Activated CD4-positive, alpha-beta T cell treated with anti-CD3 and anti-CD28 coated beads, Interleukin-2, amount 10 ng/mL, durations not matched to agents 7 days and 5 days (primary cell): ENCODE measurements at regions not wholly inside any gene's neighbourhood (a gene's known extent, or its start where the extent isn't known, plus 50 kb on each side); places are given as distances from the start of the nearest gene placed in this dataset.
"Not testable (repeated sequence)": the region's sequence is repeated elsewhere in the genome, so short reads cannot be mapped to it uniquely, and the experiment has no call there.

Source experiments
- CTCF ChIA-PET: fragments of 350-600 bp; sonication (Branson Sonifier 250); formaldehyde crosslinking; loops from one replicate; lab custom pipeline; 2021; ENCODE audit warnings: antibody characterized with exemption; lab: Charles Lee
- POLR2A ChIA-PET: fragments of 350-600 bp; sonication (Branson Sonifier 250); formaldehyde crosslinking; loops from one replicate; lab custom pipeline; 2021; ENCODE audit warnings: antibody characterized with exemption; lab: Charles Lee
- DNase-seq: peaks from one replicate; pipeline ENCODE4 v3.0.0-alpha.2; 2020
- H3K27ac Mint-ChIP-seq: one replicate; pipeline ENCODE4 v1.8.0; 2021; ENCODE audit warnings: mild to moderate bottlenecking, moderate library complexity, mixed read lengths
- H3K27me3 Mint-ChIP-seq: one replicate; pipeline ENCODE4 v1.8.0; 2021; ENCODE audit warnings: mixed read lengths
- H3K36me3 Mint-ChIP-seq: one replicate; pipeline ENCODE4 v1.8.0; 2021; ENCODE audit warnings: low read depth, mixed read lengths
- H3K4me1 Mint-ChIP-seq: one replicate; pipeline ENCODE4 v1.8.0; 2021; ENCODE audit warnings: mixed read lengths
- H3K4me3 Mint-ChIP-seq: one replicate; pipeline ENCODE4 v1.8.0; 2021; ENCODE audit warnings: mild to moderate bottlenecking, moderate library complexity, mixed read lengths
- H3K9me3 Mint-ChIP-seq: one replicate; pipeline ENCODE4 v1.8.0; 2021; ENCODE audit warnings: mixed read lengths

GRCh38 chr2:192725991-192726390 lies 531.3 kb upstream of the TMEFF2 start:
- POLR2A ChIA-PET = no interaction called here
- no peaks in the 10 kb centered on the region for H3K9me3 Mint-ChIP-seq
- no peak overlapping the region for H3K4me3 Mint-ChIP-seq
- no peaks in the 10 kb centered on the region for H3K36me3 Mint-ChIP-seq
- H3K27ac Mint-ChIP-seq = no peak overlapping the region
- DNase-seq = no peak
- no peaks in the 10 kb centered on the region for H3K4me1 Mint-ChIP-seq
- H3K27me3 Mint-ChIP-seq = no peaks in the 10 kb centered on the region
- CTCF ChIA-PET = no interaction called here

GRCh38 chr2:192719629-192720028 lies 524.9 kb upstream of the TMEFF2 start:
- ChIA-PET CTCF (no interaction called here), POLR2A (no interaction called here)
- no peaks in the 10 kb centered on the region for H3K27me3 Mint-ChIP-seq
- no peak overlapping the region for H3K4me3 Mint-ChIP-seq
- no peak for DNase-seq
- no peaks in the 10 kb centered on the region for H3K9me3 Mint-ChIP-seq
- no peaks in the 10 kb centered on the region for H3K4me1 Mint-ChIP-seq
- H3K27ac Mint-ChIP-seq = no peak overlapping the region
- no peaks in the 10 kb centered on the region for H3K36me3 Mint-ChIP-seq

- no peak overlapping the region for H3K4me3 Mint-ChIP-seq
- CTCF ChIA-PET = no interaction called here
These were observed 523.6 kb upstream of the TMEFF2 start for GRCh38 chr2:192718340-192718739.

GRCh38 chr2:192700934-192701333 lies 506.2 kb upstream of the TMEFF2 start:
- ChIA-PET POLR2A (no interaction called here), CTCF (no interaction called here)

More at GRCh38 chr2:192718340-192718739, 523.6 kb upstream of the TMEFF2 start:
- Mint-ChIP-seq H3K4me1 (no peaks in the 10 kb centered on the region), H3K9me3 (no peaks in the 10 kb centered on the region), H3K27me3 (no peaks in the 10 kb centered on the region), H3K27ac (no peak overlapping the region), H3K36me3 (no peaks in the 10 kb centered on the region)
- no peak for DNase-seq
- POLR2A ChIA-PET = no interaction called here

GRCh38 chr2:192697880-192698279 lies 503.1 kb upstream of the TMEFF2 start:
- H3K4me1 Mint-ChIP-seq = no peaks in the 10 kb centered on the region
- H3K27ac Mint-ChIP-seq = no peak overlapping the region
- CTCF ChIA-PET = no interaction called here
- H3K4me3 Mint-ChIP-seq = no peak overlapping the region
- H3K27me3 Mint-ChIP-seq = no peaks in the 10 kb centered on the region
- H3K9me3 Mint-ChIP-seq = no peaks in the 10 kb centered on the region
- no peak for DNase-seq
- POLR2A ChIA-PET = no interaction called here
- H3K36me3 Mint-ChIP-seq = no peaks in the 10 kb centered on the region

More at GRCh38 chr2:192700934-192701333, 506.2 kb upstream of the TMEFF2 start:
- no peak overlapping the region for H3K27ac Mint-ChIP-seq
- no peaks in the 10 kb centered on the region for H3K9me3 Mint-ChIP-seq
- H3K27me3 Mint-ChIP-seq = no peaks in the 10 kb centered on the region
- no peak overlapping the region for H3K4me3 Mint-ChIP-seq
- no peaks in the 10 kb centered on the region for H3K4me1 Mint-ChIP-seq
- no peak for DNase-seq
- H3K36me3 Mint-ChIP-seq = no peaks in the 10 kb centered on the region

GRCh38 chr2:192696857-192697256 lies 502.1 kb upstream of the TMEFF2 start:
- H3K27ac Mint-ChIP-seq = no peak overlapping the region
- H3K27me3 Mint-ChIP-seq = no peaks in the 10 kb centered on the region
- H3K9me3 Mint-ChIP-seq = no peaks in the 10 kb centered on the region
- POLR2A ChIA-PET = no interaction called here
- no peak overlapping the region for H3K4me3 Mint-ChIP-seq
- DNase-seq = no peak
- no peaks in the 10 kb centered on the region for H3K4me1 Mint-ChIP-seq
- no peaks in the 10 kb centered on the region for H3K36me3 Mint-ChIP-seq
- CTCF ChIA-PET = no interaction called here

GRCh38 chr2:192687015-192687414 lies 492.3 kb upstream of the TMEFF2 start:
- ChIA-PET CTCF (no interaction called here), POLR2A (no interaction called here)
- no peaks in the 10 kb centered on the region for H3K4me1 Mint-ChIP-seq
- H3K4me3 Mint-ChIP-seq = no peak overlapping the region
- H3K27me3 Mint-ChIP-seq = no peaks in the 10 kb centered on the region
- no peaks in the 10 kb centered on the region for H3K36me3 Mint-ChIP-seq
- no peak for DNase-seq
- H3K9me3 Mint-ChIP-seq = no peaks in the 10 kb centered on the region
- H3K27ac Mint-ChIP-seq = no peak overlapping the region

GRCh38 chr2:192682511-192682910 lies 487.8 kb upstream of the TMEFF2 start:
- CTCF ChIA-PET, H3K27ac Mint-ChIP-seq, H3K27me3 Mint-ChIP-seq, DNase-seq, POLR2A ChIA-PET, H3K4me3 Mint-ChIP-seq, H3K9me3 Mint-ChIP-seq, H3K4me1 Mint-ChIP-seq, H3K36me3 Mint-ChIP-seq: not testable (repeated sequence)

- POLR2A ChIA-PET = no interaction called here
- CTCF ChIA-PET = no interaction called here
- no peaks in the 10 kb centered on the region for H3K36me3 Mint-ChIP-seq
- H3K27me3 Mint-ChIP-seq = no peaks in the 10 kb centered on the region
- DNase-seq = no peak
- H3K27ac Mint-ChIP-seq = no peak overlapping the region
- H3K9me3 Mint-ChIP-seq = no peaks in the 10 kb centered on the region
- H3K4me3 Mint-ChIP-seq = no peak overlapping the region
- H3K4me1 Mint-ChIP-seq = no peaks in the 10 kb centered on the region
These were observed 480.9 kb upstream of the TMEFF2 start for GRCh38 chr2:192675681-192676080.

- Mint-ChIP-seq H3K9me3 (no peaks in the 10 kb centered on the region), H3K27ac (no peak overlapping the region), H3K27me3 (no peaks in the 10 kb centered on the region), H3K4me1 (no peaks in the 10 kb centered on the region), H3K36me3 (no peaks in the 10 kb centered on the region), H3K4me3 (no peak overlapping the region)
- DNase-seq = no peak
- ChIA-PET POLR2A (no interaction called here), CTCF (no interaction called here)
These were observed 474.9 kb upstream of the TMEFF2 start for GRCh38 chr2:192669505-192670091.

- DNase-seq, CTCF ChIA-PET, H3K27ac Mint-ChIP-seq, H3K36me3 Mint-ChIP-seq, H3K9me3 Mint-ChIP-seq, POLR2A ChIA-PET, H3K4me3 Mint-ChIP-seq, H3K27me3 Mint-ChIP-seq, H3K4me1 Mint-ChIP-seq: not testable (repeated sequence)
These were observed 465.8 kb upstream of the TMEFF2 start for GRCh38 chr2:192660555-192660954.

GRCh38 chr2:192657362-192657761 lies 462.6 kb upstream of the TMEFF2 start:
- ChIA-PET CTCF (no interaction called here), POLR2A (no interaction called here)
- Mint-ChIP-seq H3K4me3 (no peak overlapping the region), H3K4me1 (no peaks in the 10 kb centered on the region), H3K27ac (no peak overlapping the region), H3K36me3 (no peaks in the 10 kb centered on the region), H3K9me3 (no peaks in the 10 kb centered on the region), H3K27me3 (no peaks in the 10 kb centered on the region)
- no peak for DNase-seq

- H3K36me3 Mint-ChIP-seq = no peaks in the 10 kb centered on the region
- POLR2A ChIA-PET = no interaction called here
- no peak overlapping the region for H3K27ac Mint-ChIP-seq
- DNase-seq = no peak
- H3K27me3 Mint-ChIP-seq = no peaks in the 10 kb centered on the region
- CTCF ChIA-PET = no interaction called here
- H3K4me1 Mint-ChIP-seq = no peaks in the 10 kb centered on the region
- no peak overlapping the region for H3K4me3 Mint-ChIP-seq
- no peaks in the 10 kb centered on the region for H3K9me3 Mint-ChIP-seq
These were observed 461.2 kb upstream of the TMEFF2 start for GRCh38 chr2:192655916-192656315.

- H3K9me3 Mint-ChIP-seq = no peaks in the 10 kb centered on the region
- H3K4me1 Mint-ChIP-seq = no peaks in the 10 kb centered on the region
- ChIA-PET CTCF (no interaction called here), POLR2A (no interaction called here)
- no peaks in the 10 kb centered on the region for H3K27me3 Mint-ChIP-seq
- H3K36me3 Mint-ChIP-seq = no peaks in the 10 kb centered on the region
- H3K4me3 Mint-ChIP-seq = no peak overlapping the region
- no peak overlapping the region for H3K27ac Mint-ChIP-seq
- no peak for DNase-seq
These were observed 451.3 kb upstream of the TMEFF2 start for GRCh38 chr2:192645811-192646598.
